DMS53 treated with DMSO at 0.1 percent for 48 hours (cell line): ENCODE measurements at regions not wholly inside any gene's neighbourhood (a gene's known extent, or its start where the extent isn't known, plus 50 kb on each side); places are given as distances from the start of the nearest gene placed in this dataset.

ENCODE experiments used
- DNase-seq: peaks from one replicate; lab custom pipeline; 2025; ENCODE audit not compliant: unreplicated experiment; lab: John Stamatoyannopoulos, UW

DNA sequence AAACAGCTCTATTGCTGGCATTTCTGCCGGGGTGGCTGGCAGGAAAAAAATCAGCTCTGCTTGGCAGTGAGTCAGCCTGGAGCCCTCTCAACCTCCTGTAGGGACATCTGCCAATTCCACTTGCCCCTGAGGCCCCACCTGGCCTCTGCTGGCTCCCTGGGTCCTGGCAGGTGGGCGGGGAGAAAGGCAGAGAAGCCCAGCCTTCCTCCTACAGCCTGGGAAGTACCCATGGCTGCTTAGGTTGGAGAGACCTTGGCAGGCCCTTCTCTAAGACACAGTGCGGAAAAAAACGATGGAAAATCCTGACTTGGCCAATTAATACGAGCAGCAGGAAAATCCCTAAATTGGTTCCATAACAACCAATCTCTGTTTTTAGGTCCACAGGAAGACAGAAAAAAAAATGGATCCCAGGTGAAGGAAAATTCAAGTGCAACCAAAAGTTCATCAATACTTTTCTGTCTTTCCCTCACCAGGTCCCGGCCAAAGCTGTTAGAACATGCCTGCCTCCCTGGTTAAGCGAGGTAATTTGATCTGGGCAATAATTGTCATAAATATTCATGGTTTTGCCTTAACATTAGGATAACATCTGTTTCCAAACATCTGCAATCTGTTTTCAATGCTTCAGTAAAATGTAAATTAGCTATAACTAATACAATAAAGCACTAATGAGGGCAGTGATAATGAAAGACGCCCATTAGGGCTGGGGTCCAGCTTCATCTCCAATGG lies 245.9 kb downstream of the TFCP2L1 start:
- peak; percentile 96 for DNase-seq

DNA sequence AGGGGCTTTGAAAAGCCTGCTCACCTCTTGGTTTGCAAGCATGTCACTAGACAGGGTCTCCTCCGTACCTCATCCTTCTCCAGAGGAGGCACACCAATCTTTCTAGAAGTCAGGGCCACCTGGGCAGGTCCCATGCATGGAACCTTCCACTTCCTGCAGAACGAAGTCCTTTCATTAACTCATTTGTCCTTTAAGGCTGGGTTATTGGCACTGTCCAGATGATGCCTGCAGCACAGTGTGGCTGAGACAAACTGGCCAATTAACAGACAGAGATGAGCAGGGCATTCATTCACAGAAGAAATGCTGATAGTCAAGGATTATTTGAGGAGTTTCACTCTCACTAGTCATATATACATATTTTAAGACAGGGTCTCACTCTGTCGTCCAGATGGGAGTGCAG lies 245.3 kb downstream of the TFCP2L1 start:
- DNase-seq, result no peak

GRCh38 chr2:121041516-121041915 lies 243.5 kb downstream of the TFCP2L1 start:
- DNase-seq, result no peak

GRCh38 chr2:121043061-121043826 lies 241.8 kb downstream of the TFCP2L1 start:
- no peak for DNase-seq

DNA sequence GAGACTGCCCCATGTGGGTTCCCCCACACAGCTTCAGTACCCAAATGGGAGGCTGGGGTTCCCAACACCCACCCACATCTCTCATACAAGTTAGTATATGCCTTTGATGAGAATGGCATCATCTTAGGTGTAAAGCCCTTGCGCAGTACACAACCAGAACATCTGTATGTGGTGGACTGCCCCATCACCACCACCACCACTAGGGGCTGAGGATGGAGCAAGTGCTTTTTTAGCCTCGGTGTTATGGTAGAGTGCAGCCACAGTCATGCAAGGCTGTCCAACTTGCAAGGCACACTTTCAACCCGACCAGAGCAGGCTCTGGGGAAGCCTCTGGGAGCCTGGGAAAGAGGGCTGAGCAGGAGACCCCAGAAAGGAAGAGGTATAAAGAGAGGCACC lies 241.2 kb downstream of the TFCP2L1 start:
- DNase-seq, result no peak

- no peak for DNase-seq
These were observed 240.6 kb downstream of the TFCP2L1 start for GRCh38 chr2:121044412-121044811.

- no peak for DNase-seq
These were observed 239.8 kb downstream of the TFCP2L1 start for GRCh38 chr2:121045245-121045644.

DNA sequence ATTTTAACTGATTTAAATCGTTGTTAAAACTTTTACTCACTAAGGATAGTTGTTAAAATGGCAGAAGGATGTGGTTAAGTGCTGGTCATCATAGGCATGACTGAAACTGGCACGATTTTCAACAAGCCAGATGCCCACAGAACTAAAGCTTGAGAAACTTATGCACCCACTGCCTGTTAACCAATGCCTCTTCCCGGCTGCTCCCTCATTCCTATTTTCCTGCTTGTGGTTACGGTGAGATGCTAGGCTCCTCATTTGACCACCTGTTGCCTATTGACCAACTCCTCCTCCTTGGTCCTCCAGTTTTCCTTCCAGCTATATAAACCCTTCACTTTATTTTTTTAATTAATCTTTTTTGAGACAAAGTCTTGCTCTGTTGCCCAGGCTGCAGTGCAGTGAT lies 238.7 kb downstream of the TFCP2L1 start:
- DNase-seq, result no peak

- DNase-seq, result no peak
These were observed 237.6 kb downstream of the TFCP2L1 start for GRCh38 chr2:121047383-121047782.

DNA sequence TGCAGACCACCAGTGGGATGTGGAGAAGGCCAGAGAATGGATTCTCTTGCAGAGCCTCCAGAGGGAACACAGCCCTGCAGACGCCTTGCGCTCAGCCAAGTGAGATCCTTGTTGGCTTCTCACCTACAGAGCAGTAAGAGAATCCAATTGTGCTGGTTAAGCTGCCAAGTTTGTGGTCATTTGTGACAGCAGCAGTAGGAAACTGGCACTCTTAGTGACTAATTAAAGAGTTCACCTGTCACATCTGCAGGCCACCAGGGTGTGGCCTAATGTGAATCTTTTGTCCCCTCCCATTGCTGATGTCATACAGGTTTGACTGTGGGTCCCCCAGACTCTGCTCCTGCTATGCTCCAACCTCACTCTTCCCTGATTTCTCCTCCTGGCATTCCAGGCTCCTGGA lies 235.9 kb downstream of the TFCP2L1 start:
- DNase-seq, result no peak

DNA sequence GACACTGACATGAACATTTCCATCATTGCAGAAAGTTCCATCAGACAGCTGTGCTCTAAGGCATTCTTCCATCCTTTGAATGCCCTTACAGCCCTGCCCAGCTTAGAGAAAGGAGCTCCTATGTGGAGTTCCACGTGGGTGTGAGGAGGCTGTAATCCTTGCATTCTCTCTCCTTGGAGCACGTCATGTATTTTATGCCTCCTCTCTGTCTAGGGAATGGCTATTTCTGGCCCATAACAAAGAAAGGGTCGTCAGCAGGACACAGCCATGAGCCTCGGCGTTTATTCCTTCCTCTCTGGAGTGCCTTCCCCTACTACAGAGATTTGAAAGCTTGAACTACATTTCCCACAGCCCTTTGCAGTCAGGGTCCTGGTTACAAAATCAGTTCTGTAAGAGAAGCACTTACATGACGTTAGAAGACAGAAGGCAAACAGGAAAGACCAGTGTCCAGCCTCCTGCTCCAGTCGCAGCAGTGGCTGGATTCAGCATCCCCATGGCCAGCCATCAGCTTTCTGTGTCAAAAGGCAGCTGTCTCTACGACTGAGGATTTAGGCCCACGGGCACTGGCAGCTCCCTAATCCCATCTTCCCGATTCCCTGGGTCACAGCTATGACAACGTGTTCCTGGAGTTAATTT lies 234.9 kb downstream of the TFCP2L1 start:
- DNase-seq, result peak; percentile 55

DNA sequence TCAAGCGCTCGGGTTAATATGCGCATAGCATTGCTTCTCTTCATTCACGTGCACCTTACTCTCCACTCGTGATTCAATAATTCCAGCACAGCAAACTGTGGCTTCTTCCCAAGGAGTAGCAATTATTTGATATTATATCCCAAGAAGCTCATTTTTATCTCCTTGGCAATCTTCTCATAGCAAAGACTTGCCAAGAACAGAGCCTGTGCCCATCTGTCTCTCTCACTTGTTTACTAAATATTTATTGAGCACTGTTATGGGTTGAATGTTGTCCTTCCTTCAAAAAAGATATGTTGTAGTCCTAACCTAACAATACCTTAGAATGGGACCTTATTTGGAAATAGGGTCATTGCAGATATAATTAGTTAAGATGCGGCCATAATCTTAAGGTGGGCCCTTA lies 233.7 kb downstream of the TFCP2L1 start:
- DNase-seq, result no peak

GRCh38 chr2:121052023-121052422 lies 233.0 kb downstream of the TFCP2L1 start:
- DNase-seq, result no peak

- DNase-seq, result peak; percentile 97
These were observed 232.5 kb downstream of the TFCP2L1 start for GRCh38 chr2:121052521-121052920.

DNA sequence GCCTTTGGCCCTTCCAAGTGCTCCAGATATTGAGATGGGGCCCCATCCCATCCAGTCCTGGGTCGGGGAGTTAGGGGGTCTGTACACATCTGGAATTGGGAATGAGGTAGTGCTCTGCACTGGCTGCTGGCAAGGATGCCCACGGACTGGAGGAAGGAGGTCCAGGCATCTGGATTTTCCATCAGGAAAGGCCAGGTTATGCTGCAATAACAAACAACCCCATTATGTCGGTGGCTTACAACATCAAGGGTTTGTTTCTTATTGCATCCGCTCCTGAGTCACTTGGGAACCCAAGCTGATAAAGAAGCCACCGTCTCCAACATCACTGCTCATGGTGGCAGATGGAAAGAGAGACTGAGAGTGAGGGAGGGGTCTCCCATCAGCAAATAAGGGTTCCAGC lies 229.9 kb downstream of the TFCP2L1 start:
- DNase-seq, result no peak

DNA sequence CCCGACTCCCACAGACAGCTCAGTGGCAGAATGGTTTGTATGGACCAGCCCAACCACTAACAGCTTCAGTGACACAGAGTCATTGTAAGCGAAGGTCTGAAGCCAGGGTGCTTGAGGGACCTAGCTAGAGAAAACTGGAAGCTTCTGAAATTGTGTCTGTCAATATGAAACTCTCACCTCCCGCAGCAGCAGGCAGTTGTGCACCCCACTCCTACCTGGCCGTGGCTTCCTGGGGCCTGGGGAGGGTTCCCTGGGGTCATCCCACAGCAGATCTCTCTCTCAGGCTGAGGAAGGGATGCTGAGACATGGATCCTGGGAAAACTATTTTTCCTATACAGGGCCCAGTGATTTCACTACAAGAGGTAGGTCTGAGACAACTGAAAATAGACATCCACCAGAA lies 229.5 kb downstream of the TFCP2L1 start:
- DNase-seq, result no peak

DNA sequence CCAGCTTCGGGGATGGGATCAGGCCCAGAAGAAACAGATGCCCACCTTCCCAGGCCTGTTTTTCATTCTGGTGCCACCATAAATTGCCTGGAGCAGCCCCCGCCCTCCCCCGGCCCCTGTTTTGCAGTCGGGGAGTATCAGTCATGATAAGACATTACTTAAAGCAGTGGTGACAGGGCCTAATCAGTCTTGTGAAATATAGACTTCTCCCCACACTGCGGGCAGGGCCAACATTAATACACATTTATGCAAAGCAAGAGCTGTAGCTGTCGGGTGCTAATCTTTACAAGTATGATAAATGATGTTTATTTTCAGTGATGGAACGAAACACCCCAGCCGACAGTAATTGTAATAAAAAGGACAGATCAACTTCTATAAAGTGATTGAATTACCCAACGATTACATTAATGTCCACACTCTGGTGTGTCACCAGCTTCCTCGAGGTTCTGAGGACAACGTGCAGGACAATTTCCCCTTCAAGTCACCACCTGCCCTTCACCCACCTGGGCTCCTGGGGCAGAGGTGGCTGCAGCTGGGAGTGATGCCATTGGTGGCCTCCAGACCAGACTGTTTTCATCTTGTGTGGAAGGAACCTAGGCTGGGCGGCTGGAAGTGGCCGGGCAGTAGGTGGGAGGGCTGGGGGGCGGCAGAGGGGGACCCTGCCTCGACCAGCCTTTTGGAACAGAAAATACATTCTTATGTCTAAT lies 226.0 kb downstream of the TFCP2L1 start:
- DNase-seq, result no peak

GRCh38 chr2:121059651-121060649 lies 225.1 kb downstream of the TFCP2L1 start:
- DNase-seq, result no peak

GRCh38 chr2:121061633-121062032 lies 223.4 kb downstream of the TFCP2L1 start:
- DNase-seq, result no peak

DNA sequence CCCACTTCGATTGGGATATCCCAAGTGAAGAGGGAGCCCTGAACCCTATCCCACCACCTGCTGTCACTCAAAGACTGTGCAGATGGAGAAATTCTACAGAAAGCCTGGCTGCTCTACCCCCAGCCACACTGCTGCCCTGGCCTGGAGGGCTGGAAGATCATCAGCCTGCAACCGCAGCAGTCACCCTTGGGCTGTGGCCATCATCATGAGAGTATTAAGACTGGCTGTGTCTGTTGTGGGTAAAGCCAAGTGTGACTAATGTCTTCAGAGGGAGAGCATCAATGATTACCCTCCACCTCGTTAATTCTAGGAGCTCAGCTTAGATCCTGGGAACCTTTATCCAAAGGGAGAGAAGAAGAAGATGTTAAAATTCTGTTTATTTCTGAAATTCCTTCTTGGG lies 221.5 kb downstream of the TFCP2L1 start:
- no peak for DNase-seq
